ENCODE measurements at regions not wholly inside any gene's neighbourhood (a gene's known extent, or its start where the extent isn't known, plus 50 kb on each side); places are given as distances from the start of the nearest gene placed in this dataset.

DNA sequence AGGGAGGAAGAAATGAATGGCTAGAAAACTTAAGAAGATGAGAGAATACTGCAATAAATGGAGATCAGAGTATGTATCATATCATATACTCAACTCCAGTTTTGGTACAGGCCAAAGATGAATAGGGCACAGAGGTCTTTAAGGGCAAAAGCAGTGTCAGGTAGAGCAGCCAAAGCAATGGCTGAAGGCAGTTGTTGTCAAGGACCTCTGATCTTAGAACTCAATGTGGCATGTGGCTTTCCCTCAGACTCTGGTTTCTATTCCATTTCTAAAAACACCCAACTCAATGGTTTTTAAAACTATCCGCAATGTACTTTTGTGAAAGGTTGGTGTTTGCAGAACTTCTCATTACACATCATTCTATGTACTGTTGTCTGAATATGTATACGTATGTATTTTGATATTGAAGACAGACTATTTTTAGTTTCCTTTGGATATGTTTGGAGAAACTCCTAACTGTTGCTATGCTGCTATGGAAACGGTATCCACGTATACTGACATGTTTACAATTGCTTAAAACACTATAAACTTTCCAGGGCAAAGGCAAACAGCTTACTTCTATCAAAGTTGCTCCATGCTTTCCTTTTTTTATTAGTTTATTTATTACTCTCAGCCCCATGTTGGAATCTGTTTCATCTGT lies 58.1 kb upstream of the PELI1 start:
- no peak for ATAC-seq (ENCODE audit: low read depth)

More for the DNA sequence above, 58.1 kb upstream of the PELI1 start:
- Mint-ChIP-seq H3K27me3 (no peaks in the 10 kb centered on the region), H3K4me3 (no peak overlapping the region), H3K27ac (peak overlapping the region; percentile 46), H3K4me1 (peaks cover 47% of the 10 kb centered on the region), H3K9me3 (ENCODE audit: insufficient read depth) (peaks cover 2% of the 10 kb centered on the region)
- WGBS (ENCODE audit: insufficient coverage) = no CpG with 5 or more reads among the region's 4 CpGs
- Histone ChIP-seq H2AFZ (ENCODE audit: insufficient read depth, low read depth, low read length, poor library complexity, severe bottlenecking) (no peak overlapping the region), H3K36me3 (replicated peaks in 1 of 2; ENCODE audit: control extremely low read depth in 1 of 2, control insufficient read depth in 1 of 2, extremely low read depth in 1 of 2, insufficient read depth in 2 of 2, low read length in 1 of 2) (no peaks in the 10 kb centered on the region), H3K4me3 (ENCODE audit: control extremely low read depth in 1 of 5, extremely low read depth in 1 of 5, insufficient read depth in 1 of 5, low read depth in 2 of 5, low read length in 4 of 5) (no peak overlapping the region), H3K27ac (ENCODE audit: low read length in 2 of 2) (no peak overlapping the region), H3K9ac (ENCODE audit: low read length) (no peak overlapping the region), H3K9me3 (ENCODE audit: control extremely low read depth in 1 of 3, control insufficient read depth in 2 of 3, insufficient read depth in 1 of 3, low read length in 2 of 3) (no peaks in the 10 kb centered on the region), H3K27me3 (replicated peaks in 1 of 4; ENCODE audit: control extremely low read depth in 1 of 4, control insufficient read depth in 3 of 4, insufficient read depth in 4 of 4, low read length in 3 of 4) (no peaks in the 10 kb centered on the region), H3K4me2 (replicated peaks; ENCODE audit: low read depth, low read length, poor library complexity, severe bottlenecking) (no peak overlapping the region), H4K20me1 (ENCODE audit: control insufficient read depth, insufficient read depth, low read length, poor library complexity, severe bottlenecking) (no peaks in the 10 kb centered on the region), H3K79me2 (ENCODE audit: control insufficient read depth, insufficient read depth, low read length) (no peaks in the 10 kb centered on the region), H3K4me1 (ENCODE audit: control insufficient read depth in 2 of 2, insufficient read depth in 2 of 2, low read length in 2 of 2) (peaks cover 30 to 34% of the 10 kb centered on the region in 2 donors)
- no peak for DNase-seq
- intact Hi-C loops (cut with micrococcal nuclease) = no loop called here
- POLR2A ChIA-PET = interaction anchor here (0.7 kb wide), 1 partner anchor 145 kb away, joined by 4 read pairs; no protein-coding TSS in a partner anchor
- TF ChIP-seq, protein P1, sequence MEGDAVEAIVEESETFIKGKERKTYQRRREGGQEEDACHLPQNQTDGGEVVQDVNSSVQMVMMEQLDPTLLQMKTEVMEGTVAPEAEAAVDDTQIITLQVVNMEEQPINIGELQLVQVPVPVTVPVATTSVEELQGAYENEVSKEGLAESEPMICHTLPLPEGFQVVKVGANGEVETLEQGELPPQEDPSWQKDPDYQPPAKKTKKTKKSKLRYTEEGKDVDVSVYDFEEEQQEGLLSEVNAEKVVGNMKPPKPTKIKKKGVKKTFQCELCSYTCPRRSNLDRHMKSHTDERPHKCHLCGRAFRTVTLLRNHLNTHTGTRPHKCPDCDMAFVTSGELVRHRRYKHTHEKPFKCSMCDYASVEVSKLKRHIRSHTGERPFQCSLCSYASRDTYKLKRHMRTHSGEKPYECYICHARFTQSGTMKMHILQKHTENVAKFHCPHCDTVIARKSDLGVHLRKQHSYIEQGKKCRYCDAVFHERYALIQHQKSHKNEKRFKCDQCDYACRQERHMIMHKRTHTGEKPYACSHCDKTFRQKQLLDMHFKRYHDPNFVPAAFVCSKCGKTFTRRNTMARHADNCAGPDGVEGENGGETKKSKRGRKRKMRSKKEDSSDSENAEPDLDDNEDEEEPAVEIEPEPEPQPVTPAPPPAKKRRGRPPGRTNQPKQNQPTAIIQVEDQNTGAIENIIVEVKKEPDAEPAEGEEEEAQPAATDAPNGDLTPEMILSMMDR (IDR thresholded peaks at IDR 0.05) = no peak
- TF ChIP-seq EZH2 (IDR thresholded peaks at IDR 0.05; ENCODE audit: borderline replicate concordance, insufficient read depth, low read depth, low read length, poor library complexity, severe bottlenecking) = no peak
- CTCF ChIA-PET = no interaction called here

Measured in B cell (primary cell).